ENCODE measurements at regions not wholly inside any gene's neighbourhood (a gene's known extent, or its start where the extent isn't known, plus 50 kb on each side); places are given as distances from the start of the nearest gene placed in this dataset.
A peak's percentile ranks its signal among the peaks of the same experiment; 100 is the strongest.

DNA sequence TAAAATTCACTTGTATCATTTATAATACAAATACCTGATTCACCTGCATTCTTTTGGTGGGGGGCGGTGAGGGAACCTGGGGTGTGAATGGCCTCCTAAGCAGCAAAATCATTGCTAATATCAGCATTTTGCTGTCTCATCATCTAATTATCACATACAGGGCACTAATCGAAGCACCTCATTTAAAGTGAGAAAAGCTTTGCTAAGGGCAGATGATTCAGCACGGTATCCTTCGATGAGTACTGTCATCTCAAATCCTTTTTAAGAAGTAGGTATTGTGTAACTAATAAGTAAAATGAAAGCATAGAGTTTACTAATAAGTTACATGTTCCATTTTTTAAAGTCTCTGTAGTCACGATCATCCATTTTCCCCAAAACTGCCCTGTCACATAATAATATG, 278.1 kb upstream of the SOX5 start:
- H4K5ac ChIP-seq (ENCODE audit: low read depth, low read length): 0 out of 2 replicates have a peak overlapping the region, but pooled peaks have one; percentile 64
- no peak for ATAC-seq (ENCODE audit: low read depth)
- no peaks in the 10 kb centered on the region for H4K20me1 ChIP-seq (ENCODE audit: insufficient read depth, low read length)
- peaks cover 4% of the 10 kb centered on the region in 2 experiments; a peak in 3 of 4 replicates for H3K79me1 ChIP-seq (ENCODE audit: low read depth in 1 of 2, low read length in 2 of 2)
- ChIA-PET POLR2A (ENCODE audit: unreplicated experiment) (no interaction called here), CTCF (interaction anchor here (0.7 kb wide), 1 partner anchor 11 kb away, joined by 3 read pairs; no protein-coding TSS in a partner anchor)
- H2BK5ac ChIP-seq (ENCODE audit: low read depth, low read length, poor library complexity, severe bottlenecking): no peak overlapping the region
- no peak overlapping the region for H3K9ac ChIP-seq (ENCODE audit: low read depth, low read length)
- H3K23ac ChIP-seq (ENCODE audit: low read depth, low read length): no peak overlapping the region
- H2BK20ac ChIP-seq (ENCODE audit: low read depth, low read length): peak overlapping the region; percentile 1; the same call in 1 of the 2 replicates
- no peak overlapping the region for H2AK5ac ChIP-seq (ENCODE audit: low read depth, low read length)
- H3K4me2 ChIP-seq (ENCODE audit: low read depth, low read length): peak overlapping the region; percentile 26; the same call in 1 of the 2 replicates
- peaks cover 12% of the 10 kb centered on the region for H3K4me1 ChIP-seq (ENCODE audit: control insufficient read depth, insufficient read depth, low read length)
- peaks cover 7% of the 10 kb centered on the region for H3K9me1 ChIP-seq (ENCODE audit: insufficient read depth, low read length)
- intact Hi-C loops (cut with micrococcal nuclease): loop anchor here (5.0 kb wide), 1 partner anchor 335 kb away; no protein-coding TSS in a partner anchor
- no peak overlapping the region for H4K91ac ChIP-seq (ENCODE audit: insufficient read depth, low read depth, low read length)
- H4K8ac ChIP-seq (ENCODE audit: low read depth in 2 of 2, low read length in 2 of 2): no peak overlapping the region
- no peak overlapping the region for H3K4ac ChIP-seq (ENCODE audit: low read depth, low read length)
- no peak overlapping the region; the same call in 1 of the 2 replicates for H3K27ac ChIP-seq (ENCODE audit: insufficient read depth, low read length)
- no peaks in the 10 kb centered on the region for H3K9me3 ChIP-seq (ENCODE audit: control insufficient read depth, insufficient read depth, low read length)
- in situ Hi-C loops (cut with MboI; ENCODE audit: low sequenced_read_pairs): no loop called here
- TF ChIP-seq CEBPB (IDR thresholded peaks at IDR 0.05; ENCODE audit: low read depth, low read length): peak; percentile 40
- TF ChIP-seq MAFK (IDR thresholded peaks at IDR 0.05; ENCODE audit: low read depth, low read length): 0 out of 2 replicates have a peak, but pooled peaks have one; percentile 3
- TF ChIP-seq RCOR1 (IDR thresholded peaks at IDR 0.05; ENCODE audit: insufficient replicate concordance, low read length): no peak
- no peak overlapping the region for H2AK9ac ChIP-seq (replicated peaks; ENCODE audit: low read depth, low read length, poor library complexity)
- no peak overlapping the region for H2AFZ ChIP-seq (replicated peaks; ENCODE audit: low read length, poor library complexity)
- no peak overlapping the region for H2BK120ac ChIP-seq (ENCODE audit: low read depth, low read length)
- 0 out of 3 replicates have a peak overlapping the region, but pooled peaks have one; percentile 3 for H2BK15ac ChIP-seq (ENCODE audit: low read depth, low read length)
- dilution Hi-C loops (cut with HindIII; ENCODE audit: low sequenced_read_pairs, unreplicated experiment): no loop called here
- no peaks in the 10 kb centered on the region for H3K36me3 ChIP-seq (ENCODE audit: control insufficient read depth, insufficient read depth, low read length)
- BruUV-seq (replicated peaks): no TSS peak
- H3K27me3 ChIP-seq (ENCODE audit: control insufficient read depth, insufficient read depth, low read length): no peaks in the 10 kb centered on the region
- no peak overlapping the region for H3K56ac ChIP-seq (ENCODE audit: extremely low read depth, insufficient read depth, low read length)
- no peak overlapping the region for H3K14ac ChIP-seq (replicated peaks; ENCODE audit: low read depth, low read length)
- DNase-seq: peak; percentile 16
- H3K18ac ChIP-seq (ENCODE audit: low read depth, low read length): peak overlapping the region; percentile 82
- no CpG with 5 or more reads among the region's 5 CpGs for WGBS, 2 experiments (ENCODE audit: extremely low coverage in 2 of 2, insufficient read length in 1 of 2)
- no peak overlapping the region for H3K4me3 ChIP-seq (ENCODE audit: insufficient read depth, low read depth, low read length)

All from IMR-90 (cell line).